Gastroesophageal sphincter (tissue), 4 donors: ENCODE measurements at regions not wholly inside any gene's neighbourhood (a gene's known extent, or its start where the extent isn't known, plus 50 kb on each side); places are given as distances from the start of the nearest gene placed in this dataset.
A peak's percentile ranks its signal among the peaks of the same experiment; 100 is the strongest.

ENCODE experiments used
- ATAC-seq: fragments of 150-250 bp; one replicate; pipeline ENCODE4 v1.9.1; 2016; ENCODE audit warnings: mild to moderate bottlenecking, moderate library complexity
- H3K27ac ChIP-seq, 4 donors: fragments of 200-600 bp; sonication (generic) in 3 of 4; 1 replicate in 3 of 4; 2 replicates in 1 of 4; pipeline ENCODE4 v1.5.1; 2016 to 2019
- H3K27me3 ChIP-seq: fragments of 200-600 bp; sonication (generic); one replicate; pipeline ENCODE4 v1.5.1; 2019
- H3K36me3 ChIP-seq, 2 donors: fragments of 200-600 bp; sonication (generic); one replicate each; pipeline ENCODE4 v1.5.1; 2019; ENCODE audit warnings: control low read depth in 1 of 2
- H3K4me1 ChIP-seq, 3 donors: fragments of 200-600 bp; sonication (generic); 1 replicate in 2 of 3; 2 replicates in 1 of 3; pipeline ENCODE4 v1.5.1; 2016 to 2019; ENCODE audit warnings: control low read depth in 2 of 3
- H3K4me3 ChIP-seq, 2 donors: fragments of 200-600 bp; sonication (generic); one replicate each; pipeline ENCODE4 v1.5.1; 2019; ENCODE audit warnings: mild to moderate bottlenecking in 1 of 2, moderate library complexity in 1 of 2
- H3K9me3 ChIP-seq, 3 donors: fragments of 200-600 bp; sonication (generic); one replicate each; pipeline ENCODE4 v1.5.1; 2017 to 2019; ENCODE audit warnings: control low read depth in 2 of 3
- EP300 ChIP-seq: sonication (generic); formaldehyde crosslinking; IDR thresholded peaks from one replicate; pipeline ENCODE4 v1.6.1; 2017; ENCODE audit warnings: antibody characterized with exemption, mild to moderate bottlenecking
- POLR2A ChIP-seq, 2 donors: fragments of 450-650 bp; IDR thresholded peaks; one replicate each; pipeline ENCODE4 v1.6.1; 2017; ENCODE audit warnings: antibody characterized with exemption in 2 of 2, mild to moderate bottlenecking in 2 of 2, moderate library complexity in 1 of 2
- POLR2AphosphoS5 ChIP-seq: sonication (generic); formaldehyde crosslinking; IDR thresholded peaks from one replicate; pipeline ENCODE4 v1.6.1; 2017; ENCODE audit warnings: antibody characterized with exemption
- WGBS, 2 donors: methylation state at CpG; one replicate each; pipeline ENCODE4 v1.1.5; 2018; ENCODE audit warnings: low coverage in 1 of 2; 5-methylcytosine and 5-hydroxymethylcytosine counted together
- TF ChIP-seq, protein P1 (sequence below), 4 experiments: fragments of 200-600 bp in 2 of 4; fragments of 450-650 bp in 2 of 4; sonication (generic) in 1 of 4; IDR thresholded peaks; one replicate each; pipeline ENCODE4 v1.5.1; 2017 to 2019; ENCODE audit warnings: antibody characterized with exemption in 4 of 4, mild to moderate bottlenecking in 2 of 4, moderate library complexity in 2 of 4

DNA sequence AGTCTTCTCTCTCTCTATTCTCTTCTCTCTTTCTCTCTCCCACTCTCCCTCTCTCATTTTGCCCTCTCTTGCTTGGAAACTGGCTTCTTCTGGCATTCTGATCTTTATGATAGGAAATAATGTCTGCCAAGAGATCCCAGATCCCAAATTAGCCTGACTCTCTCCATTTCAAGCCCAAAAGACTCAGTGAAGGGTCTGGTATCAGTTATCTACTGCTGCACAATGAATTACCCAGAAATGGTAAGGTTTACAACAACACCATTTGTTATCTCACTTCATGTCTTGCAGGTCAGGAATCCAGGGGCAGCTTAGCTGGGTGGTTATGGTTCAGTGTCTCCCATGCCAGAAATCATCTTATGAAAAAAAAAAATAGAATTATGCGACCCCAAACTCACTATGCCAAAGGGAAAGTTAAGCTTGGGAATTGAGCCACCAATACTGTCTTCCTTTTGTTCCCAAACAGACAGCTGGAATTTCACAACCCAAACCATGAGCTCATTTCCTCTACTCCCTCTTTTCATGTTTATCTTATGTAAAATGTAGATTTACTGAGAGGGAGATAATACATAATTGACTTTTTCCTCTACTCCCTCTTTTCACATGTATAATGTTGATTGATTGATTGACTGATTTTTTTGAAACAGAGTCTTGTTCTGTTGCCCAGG, 67.8 kb upstream of the FICD start:
- H3K27me3 ChIP-seq = peaks cover 13% of the 10 kb centered on the region
- no peaks in the 10 kb centered on the region for H3K9me3 ChIP-seq
- no peak overlapping the region for H3K4me3 ChIP-seq
- H3K4me1 ChIP-seq = no peaks in the 10 kb centered on the region
- ATAC-seq = no peak
- H3K36me3 ChIP-seq = no peaks in the 10 kb centered on the region
- H3K27ac ChIP-seq = peak overlapping the region in 1 of 4 donors; percentile 20
- TF ChIP-seq POLR2AphosphoS5 = no peak
- TF ChIP-seq EP300 = no peak
- TF ChIP-seq POLR2A (IDR thresholded peaks at IDR 0.05) = no peak
- TF ChIP-seq, protein P1, sequence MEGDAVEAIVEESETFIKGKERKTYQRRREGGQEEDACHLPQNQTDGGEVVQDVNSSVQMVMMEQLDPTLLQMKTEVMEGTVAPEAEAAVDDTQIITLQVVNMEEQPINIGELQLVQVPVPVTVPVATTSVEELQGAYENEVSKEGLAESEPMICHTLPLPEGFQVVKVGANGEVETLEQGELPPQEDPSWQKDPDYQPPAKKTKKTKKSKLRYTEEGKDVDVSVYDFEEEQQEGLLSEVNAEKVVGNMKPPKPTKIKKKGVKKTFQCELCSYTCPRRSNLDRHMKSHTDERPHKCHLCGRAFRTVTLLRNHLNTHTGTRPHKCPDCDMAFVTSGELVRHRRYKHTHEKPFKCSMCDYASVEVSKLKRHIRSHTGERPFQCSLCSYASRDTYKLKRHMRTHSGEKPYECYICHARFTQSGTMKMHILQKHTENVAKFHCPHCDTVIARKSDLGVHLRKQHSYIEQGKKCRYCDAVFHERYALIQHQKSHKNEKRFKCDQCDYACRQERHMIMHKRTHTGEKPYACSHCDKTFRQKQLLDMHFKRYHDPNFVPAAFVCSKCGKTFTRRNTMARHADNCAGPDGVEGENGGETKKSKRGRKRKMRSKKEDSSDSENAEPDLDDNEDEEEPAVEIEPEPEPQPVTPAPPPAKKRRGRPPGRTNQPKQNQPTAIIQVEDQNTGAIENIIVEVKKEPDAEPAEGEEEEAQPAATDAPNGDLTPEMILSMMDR (IDR thresholded peaks at IDR 0.05) = no peak
- WGBS, 2 donors = 13 to 17% methylated on average over 1 of the region's 1 CpG

DNA sequence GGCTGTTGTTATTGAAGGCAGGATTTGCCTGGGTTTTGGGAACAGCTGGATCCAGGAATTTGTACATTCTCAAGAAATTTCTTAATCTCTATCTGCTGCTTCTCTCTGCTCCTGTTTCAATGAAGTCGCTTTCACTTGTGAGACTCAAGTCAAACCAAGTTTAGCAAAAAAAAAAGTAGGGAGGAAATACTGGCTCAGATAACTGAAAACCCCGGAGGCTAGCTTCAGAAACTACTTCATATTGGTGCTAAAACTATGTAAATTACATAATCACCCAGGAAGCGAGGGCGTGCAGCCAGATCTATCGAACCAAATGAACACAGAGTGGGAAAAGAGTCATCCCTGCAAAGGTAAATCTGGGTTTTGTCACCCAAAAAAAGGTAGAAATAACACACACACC, 68.3 kb upstream of the FICD start:
- peak overlapping the region in 1 of 4 donors; percentile 20 for H3K27ac ChIP-seq
- ATAC-seq = peak; percentile 22
- 41 to 51% methylated on average over 5 of the region's 5 CpGs for WGBS, 2 donors
- peaks cover 10% of the 10 kb centered on the region for H3K27me3 ChIP-seq
- no peak for TF ChIP-seq POLR2AphosphoS5
- TF ChIP-seq, protein P1 (IDR thresholded peaks at IDR 0.05) = no peak
- TF ChIP-seq POLR2A (IDR thresholded peaks at IDR 0.05) = no peak
- H3K9me3 ChIP-seq = no peaks in the 10 kb centered on the region
- H3K36me3 ChIP-seq = no peaks in the 10 kb centered on the region
- no peak overlapping the region for H3K4me3 ChIP-seq
- H3K4me1 ChIP-seq = no peaks in the 10 kb centered on the region

DNA sequence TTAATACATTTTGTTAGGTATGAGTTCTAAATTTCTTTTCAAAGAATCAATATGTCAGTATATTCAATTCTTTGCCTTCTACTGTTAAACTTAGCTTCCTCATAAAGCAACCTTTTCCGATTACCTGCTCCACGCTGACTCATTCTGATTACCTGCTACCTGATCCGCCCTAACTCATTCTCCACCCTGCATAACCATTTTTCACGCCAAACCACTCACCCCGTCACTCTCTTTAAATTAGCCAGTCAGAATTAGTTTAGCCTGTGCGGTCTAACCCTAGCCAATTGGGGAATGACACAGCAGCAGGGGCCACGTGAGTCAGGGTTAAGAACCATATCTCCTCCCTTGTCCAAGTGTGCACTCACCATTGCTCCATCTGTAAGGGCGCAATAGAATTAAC, 72.2 kb upstream of the FICD start:
- no peak for ATAC-seq
- no peak overlapping the region for H3K27ac ChIP-seq
- 89 to 97% methylated on average over 6 of the region's 8 CpGs for WGBS, 2 donors
- no peaks in the 10 kb centered on the region for H3K9me3 ChIP-seq
- TF ChIP-seq, protein P1 (IDR thresholded peaks at IDR 0.05) = no peak
- TF ChIP-seq POLR2A (IDR thresholded peaks at IDR 0.05) (no peak), POLR2AphosphoS5 (no peak), EP300 (no peak)
- no peaks in the 10 kb centered on the region for H3K4me1 ChIP-seq
- H3K36me3 ChIP-seq = no peaks in the 10 kb centered on the region
- H3K4me3 ChIP-seq = no peak overlapping the region
- H3K27me3 ChIP-seq = peaks cover 6% of the 10 kb centered on the region

DNA sequence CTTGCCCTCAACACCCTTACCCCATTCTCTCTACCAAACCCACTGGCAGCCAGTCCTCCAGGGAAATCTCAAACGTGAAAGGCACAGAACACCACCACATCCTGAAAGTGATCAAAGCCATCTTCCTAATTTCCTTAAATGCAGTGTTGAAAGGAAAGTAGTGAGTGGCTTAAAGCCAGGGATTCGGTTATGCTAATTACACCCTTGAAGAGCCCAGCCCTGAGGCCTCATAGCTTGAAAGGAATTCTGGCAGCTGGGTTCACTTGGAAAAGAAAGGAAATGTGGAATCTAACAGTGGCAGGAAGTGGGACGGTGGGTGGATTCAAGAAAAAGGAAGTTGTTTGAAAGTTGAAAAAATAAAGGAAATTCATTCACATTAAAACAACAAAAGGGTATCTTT, 73.0 kb upstream of the FICD start:
- Histone ChIP-seq H3K27me3 (no peaks in the 10 kb centered on the region), H3K4me1 (no peaks in the 10 kb centered on the region), H3K27ac (no peak overlapping the region), H3K4me3 (no peak overlapping the region), H3K36me3 (no peaks in the 10 kb centered on the region), H3K9me3 (no peaks in the 10 kb centered on the region)
- TF ChIP-seq, protein P1 (IDR thresholded peaks at IDR 0.05) = no peak
- no peak for TF ChIP-seq EP300
- TF ChIP-seq POLR2A (IDR thresholded peaks at IDR 0.05) = no peak
- no peak for TF ChIP-seq POLR2AphosphoS5
- no peak for ATAC-seq
- 8 to 17% methylated on average over 2 to 3 of the region's 3 CpGs for WGBS, 2 donors

DNA sequence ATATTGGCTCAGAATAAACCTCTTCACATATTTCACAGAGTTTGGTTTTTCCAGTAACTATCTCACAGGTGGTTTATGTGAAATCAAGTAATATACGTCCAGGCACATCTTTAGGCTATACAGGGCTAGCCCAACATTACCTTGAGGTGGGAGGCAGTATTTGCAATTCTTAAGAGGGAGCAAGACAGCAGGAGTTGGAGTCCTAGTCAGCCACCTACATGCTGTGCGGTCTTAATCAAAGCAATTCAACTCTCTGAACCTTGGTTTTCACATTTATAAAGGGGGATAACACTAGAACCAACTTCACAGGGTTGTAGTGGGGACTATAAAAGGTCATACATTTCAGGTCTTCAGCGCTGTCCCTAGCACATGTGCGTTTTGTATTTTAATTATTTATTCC, 73.5 kb upstream of the FICD start:
- WGBS, 2 donors = 32 to 62% methylated on average over 2 to 4 of the region's 4 CpGs
- no peak for ATAC-seq
- Histone ChIP-seq H3K36me3 (no peaks in the 10 kb centered on the region), H3K27ac (no peak overlapping the region), H3K9me3 (no peaks in the 10 kb centered on the region), H3K4me3 (no peak overlapping the region), H3K27me3 (no peaks in the 10 kb centered on the region), H3K4me1 (no peaks in the 10 kb centered on the region)
- TF ChIP-seq EP300 (no peak), POLR2AphosphoS5 (no peak), POLR2A (IDR thresholded peaks at IDR 0.05) (no peak)
- TF ChIP-seq, protein P1 (IDR thresholded peaks at IDR 0.05) = no peak
